ENCODE measurements at regions not wholly inside any gene's neighbourhood (a gene's known extent, or its start where the extent isn't known, plus 50 kb on each side); places are given as distances from the start of the nearest gene placed in this dataset.

- TF ChIP-seq CTCF (IDR thresholded peaks at IDR 0.05 in 4 of 5, conservative IDR thresholded peaks at IDR 0.05 in 1 of 5) (no peak), POLR2A (IDR thresholded peaks at IDR 0.05) (no peak)
Observed at GRCh38 chr3:166307756-166308350, 470.6 kb upstream of the BCHE start.

Measured in gastrocnemius medialis (tissue), 4 donors.